ENCODE measurements at regions not wholly inside any gene's neighbourhood (a gene's known extent, or its start where the extent isn't known, plus 50 kb on each side); places are given as distances from the start of the nearest gene placed in this dataset.

DNA sequence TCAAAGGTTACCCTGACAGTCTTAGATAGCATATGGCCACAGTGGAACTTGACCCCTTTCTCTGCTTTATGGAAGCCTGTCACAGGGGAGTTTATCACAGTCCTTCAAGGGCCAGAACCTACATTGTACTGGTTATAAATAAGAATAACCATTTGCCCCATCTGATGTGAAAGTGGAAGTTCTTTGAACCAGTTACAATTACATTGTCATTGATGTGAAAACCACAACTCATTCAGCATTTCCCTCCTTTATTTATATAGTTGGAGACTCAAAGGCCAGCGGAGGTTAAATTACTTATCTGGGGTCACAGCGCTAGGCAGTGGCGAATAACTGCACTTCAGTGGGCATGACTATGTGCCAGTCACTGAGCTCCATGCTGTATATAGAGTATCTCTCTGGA is 60.5 kb upstream of the TBC1D5 start:
- H3K27ac Mint-ChIP-seq (ENCODE audit: unreplicated experiment): no peak overlapping the region
- no peaks in the 10 kb centered on the region for H3K27me3 ChIP-seq (ENCODE audit: insufficient read depth, low read length)
- no peak for TF ChIP-seq CTCF (IDR thresholded peaks at IDR 0.05; ENCODE audit: insufficient read depth, low read depth, low read length)
- no peak for TF ChIP-seq EZH2 (IDR thresholded peaks at IDR 0.05; ENCODE audit: insufficient read depth, low read length)
- H3K4me3 ChIP-seq (ENCODE audit: insufficient read depth, low read depth, low read length): no peak overlapping the region
- no peaks in the 10 kb centered on the region for H3K36me3 ChIP-seq (ENCODE audit: insufficient read depth, low read length)
- no peaks in the 10 kb centered on the region for H4K20me1 ChIP-seq (ENCODE audit: insufficient read depth, low read length)
- no peaks in the 10 kb centered on the region for H3K4me1 Mint-ChIP-seq (ENCODE audit: low read depth, unreplicated experiment)
- H3K9me3 ChIP-seq (ENCODE audit: insufficient read depth, low read depth, low read length): no peaks in the 10 kb centered on the region
- no peaks in the 10 kb centered on the region for H3K27me3 Mint-ChIP-seq (ENCODE audit: low read depth, unreplicated experiment)
- H3K9me3 Mint-ChIP-seq (ENCODE audit: unreplicated experiment): no peaks in the 10 kb centered on the region
- H3K4me3 Mint-ChIP-seq (ENCODE audit: unreplicated experiment): no peak overlapping the region
- H3K27ac ChIP-seq (ENCODE audit: low read depth, low read length): no peak overlapping the region
- no peak overlapping the region for H3K4me2 ChIP-seq (ENCODE audit: low read length)
- no peak for FAIRE-seq
- H3K9ac ChIP-seq (ENCODE audit: low read length): no peak overlapping the region
- H3K36me3 Mint-ChIP-seq (ENCODE audit: low read depth, unreplicated experiment): no peaks in the 10 kb centered on the region
- H3K79me2 ChIP-seq (ENCODE audit: insufficient read depth, low read length): no peaks in the 10 kb centered on the region
- no peak overlapping the region for H2AFZ ChIP-seq (ENCODE audit: low read depth, low read length)
- no peak for DNase-seq (ENCODE audit: low read depth)
- no peaks in the 10 kb centered on the region for H3K4me1 ChIP-seq (ENCODE audit: insufficient read depth, low read length)

- H3K27me3 Mint-ChIP-seq (ENCODE audit: low read depth, unreplicated experiment): no peaks in the 10 kb centered on the region
- no peak overlapping the region for H2AFZ ChIP-seq (ENCODE audit: low read depth, low read length)
- H3K4me1 ChIP-seq (ENCODE audit: insufficient read depth, low read length): no peaks in the 10 kb centered on the region
- no peaks in the 10 kb centered on the region for H3K4me1 Mint-ChIP-seq (ENCODE audit: low read depth, unreplicated experiment)
- H3K4me2 ChIP-seq (ENCODE audit: low read length): no peak overlapping the region
- TF ChIP-seq CTCF (IDR thresholded peaks at IDR 0.05; ENCODE audit: insufficient read depth, low read depth, low read length) (no peak), EZH2 (IDR thresholded peaks at IDR 0.05; ENCODE audit: insufficient read depth, low read length) (no peak)
- no peak overlapping the region for H3K9ac ChIP-seq (ENCODE audit: low read length)
- H3K79me2 ChIP-seq (ENCODE audit: insufficient read depth, low read length): no peaks in the 10 kb centered on the region
- FAIRE-seq: no peak
- H3K27ac ChIP-seq (ENCODE audit: low read depth, low read length): no peak overlapping the region
- no peak overlapping the region for H3K4me3 Mint-ChIP-seq (ENCODE audit: unreplicated experiment)
- no peak overlapping the region for H3K4me3 ChIP-seq (ENCODE audit: insufficient read depth, low read depth, low read length)
- no peak overlapping the region for H3K27ac Mint-ChIP-seq (ENCODE audit: unreplicated experiment)
- H4K20me1 ChIP-seq (ENCODE audit: insufficient read depth, low read length): no peaks in the 10 kb centered on the region
- no peak for DNase-seq (ENCODE audit: low read depth)
- H3K9me3 ChIP-seq (ENCODE audit: insufficient read depth, low read depth, low read length): no peaks in the 10 kb centered on the region
- H3K36me3 Mint-ChIP-seq (ENCODE audit: low read depth, unreplicated experiment): no peaks in the 10 kb centered on the region
- H3K9me3 Mint-ChIP-seq (ENCODE audit: unreplicated experiment): no peaks in the 10 kb centered on the region
- no peaks in the 10 kb centered on the region for H3K36me3 ChIP-seq (ENCODE audit: insufficient read depth, low read length)
- H3K27me3 ChIP-seq (ENCODE audit: insufficient read depth, low read length): no peaks in the 10 kb centered on the region
Measured at GRCh38 chr3:17801131-17801530, 58.7 kb upstream of the TBC1D5 start.

DNA sequence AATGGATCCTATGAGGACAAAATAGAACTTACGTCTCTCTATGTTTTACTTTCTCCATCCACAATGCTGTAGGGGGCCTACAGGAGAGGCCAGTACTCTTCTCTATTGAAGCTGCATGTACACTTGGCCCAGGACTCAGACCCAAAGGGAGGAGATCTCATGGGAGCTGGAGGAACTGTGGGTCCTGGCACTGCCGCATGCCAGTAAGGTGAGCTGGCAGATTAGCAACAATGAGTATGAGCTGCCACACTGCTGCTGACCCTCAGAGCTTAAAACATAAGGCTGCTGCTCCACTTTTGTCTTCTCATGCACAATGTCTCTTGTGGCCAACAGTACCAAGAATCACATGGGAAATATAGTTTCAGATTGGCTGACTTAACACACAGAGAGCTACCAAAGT is 57.8 kb upstream of the TBC1D5 start:
- FAIRE-seq: no peak

More for the DNA sequence above, 57.8 kb upstream of the TBC1D5 start:
- no peaks in the 10 kb centered on the region for H3K27me3 Mint-ChIP-seq (ENCODE audit: low read depth, unreplicated experiment)
- H2AFZ ChIP-seq (ENCODE audit: low read depth, low read length): no peak overlapping the region
- H4K20me1 ChIP-seq (ENCODE audit: insufficient read depth, low read length): no peaks in the 10 kb centered on the region
- no peak overlapping the region for H3K27ac ChIP-seq (ENCODE audit: low read depth, low read length)
- H3K27me3 ChIP-seq (ENCODE audit: insufficient read depth, low read length): no peaks in the 10 kb centered on the region
- H3K9me3 ChIP-seq (ENCODE audit: insufficient read depth, low read depth, low read length): no peaks in the 10 kb centered on the region
- H3K4me1 ChIP-seq (ENCODE audit: insufficient read depth, low read length): no peaks in the 10 kb centered on the region
- no peak for DNase-seq (ENCODE audit: low read depth)
- no peaks in the 10 kb centered on the region for H3K9me3 Mint-ChIP-seq (ENCODE audit: unreplicated experiment)
- no peak overlapping the region for H3K4me3 ChIP-seq (ENCODE audit: insufficient read depth, low read depth, low read length)
- no peaks in the 10 kb centered on the region for H3K79me2 ChIP-seq (ENCODE audit: insufficient read depth, low read length)
- H3K4me1 Mint-ChIP-seq (ENCODE audit: low read depth, unreplicated experiment): no peaks in the 10 kb centered on the region
- no peaks in the 10 kb centered on the region for H3K36me3 ChIP-seq (ENCODE audit: insufficient read depth, low read length)
- H3K27ac Mint-ChIP-seq (ENCODE audit: unreplicated experiment): no peak overlapping the region
- no peaks in the 10 kb centered on the region for H3K36me3 Mint-ChIP-seq (ENCODE audit: low read depth, unreplicated experiment)
- H3K4me2 ChIP-seq (ENCODE audit: low read length): no peak overlapping the region
- TF ChIP-seq EZH2 (IDR thresholded peaks at IDR 0.05; ENCODE audit: insufficient read depth, low read length): no peak
- TF ChIP-seq CTCF (IDR thresholded peaks at IDR 0.05; ENCODE audit: insufficient read depth, low read depth, low read length): no peak
- H3K4me3 Mint-ChIP-seq (ENCODE audit: unreplicated experiment): no peak overlapping the region
- no peak overlapping the region for H3K9ac ChIP-seq (ENCODE audit: low read length)

All from astrocyte (in vitro differentiated cells and primary cell).